ENCODE measurements at regions not wholly inside any gene's neighbourhood (a gene's known extent, or its start where the extent isn't known, plus 50 kb on each side); places are given as distances from the start of the nearest gene placed in this dataset.
A peak's percentile ranks its signal among the peaks of the same experiment; 100 is the strongest.

DNA sequence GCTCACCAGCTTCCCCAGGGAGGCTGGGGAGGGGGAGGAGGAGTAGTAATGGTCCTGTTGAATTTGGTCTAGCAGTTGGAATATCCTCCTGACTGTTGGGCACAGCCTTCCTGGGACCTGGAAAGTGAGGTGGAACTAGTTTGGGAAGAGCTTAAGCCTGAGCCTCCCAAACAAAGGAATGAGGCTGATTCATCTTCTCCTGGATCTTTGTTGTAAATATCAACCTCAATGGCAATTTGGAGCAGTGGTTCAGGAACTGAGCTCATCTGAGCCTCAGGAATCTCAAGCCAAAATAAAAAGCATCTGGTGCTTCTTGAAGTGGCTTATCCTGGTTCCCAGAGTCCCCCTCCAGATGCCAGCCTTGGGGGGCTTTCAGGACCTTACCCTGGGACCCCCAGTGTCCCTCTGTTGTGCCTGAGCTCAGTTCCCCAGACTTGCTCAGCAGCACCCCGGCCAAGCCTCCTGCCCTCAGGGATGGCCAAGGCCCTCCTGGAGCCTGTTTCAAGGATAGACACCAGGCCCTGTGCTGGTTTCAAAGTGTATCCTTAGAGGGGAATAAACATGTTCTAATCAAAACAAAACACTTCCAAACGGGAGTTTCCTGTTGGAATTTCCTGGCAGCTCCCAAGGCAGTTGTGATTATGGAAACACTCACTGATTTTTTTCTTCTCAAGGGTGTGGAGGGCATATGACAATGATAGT is 112.6 kb downstream of the DDX1 start:
- WGBS: 54% methylated on average over 2 of the region's 2 CpGs
- peak overlapping the region; percentile 21 to 60 (median 46) for H3K27ac ChIP-seq (replicated peaks in 1 of 4)
- intact Hi-C loops (cut with DNase I): no loop called here

DNA sequence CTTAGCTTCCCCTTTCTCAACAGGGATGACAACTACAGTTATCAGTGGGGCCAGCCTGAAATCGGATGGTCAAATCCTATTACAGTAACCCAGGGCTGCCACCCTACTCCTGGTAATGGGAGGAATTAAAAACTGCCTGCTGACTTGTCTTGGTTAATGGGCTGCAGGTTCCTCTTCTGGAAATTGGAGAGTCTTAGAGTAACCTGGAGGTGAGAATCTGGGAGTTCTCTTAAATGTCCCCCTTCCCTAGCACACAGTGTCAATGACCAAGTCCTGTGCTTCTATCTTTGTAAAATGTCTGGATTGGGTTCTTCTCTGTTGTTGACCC is 113.1 kb downstream of the DDX1 start:
- intact Hi-C loops (cut with DNase I): no loop called here
- WGBS: 67% methylated on average over 1 of the region's 1 CpG
- no peaks in the 10 kb centered on the region for H3K27me3 ChIP-seq
- H3K4me1 ChIP-seq: peaks cover 10 to 23% (median 20%) of the 10 kb centered on the region in 4 donors
- H3K9me3 ChIP-seq: no peaks in the 10 kb centered on the region
- peak overlapping the region in 1 of 4 donors; percentile 48 for H3K27ac ChIP-seq (replicated peaks in 1 of 4)
- no peak overlapping the region for H3K4me3 ChIP-seq
- H3K36me3 ChIP-seq: no peaks in the 10 kb centered on the region
- TF ChIP-seq EP300 (IDR thresholded peaks at IDR 0.05) (no peak), POLR2AphosphoS5 (IDR thresholded peaks at IDR 0.05) (no peak), POLR2A (IDR thresholded peaks at IDR 0.05; ENCODE audit: low read depth) (no peak)
- TF ChIP-seq, protein P1, sequence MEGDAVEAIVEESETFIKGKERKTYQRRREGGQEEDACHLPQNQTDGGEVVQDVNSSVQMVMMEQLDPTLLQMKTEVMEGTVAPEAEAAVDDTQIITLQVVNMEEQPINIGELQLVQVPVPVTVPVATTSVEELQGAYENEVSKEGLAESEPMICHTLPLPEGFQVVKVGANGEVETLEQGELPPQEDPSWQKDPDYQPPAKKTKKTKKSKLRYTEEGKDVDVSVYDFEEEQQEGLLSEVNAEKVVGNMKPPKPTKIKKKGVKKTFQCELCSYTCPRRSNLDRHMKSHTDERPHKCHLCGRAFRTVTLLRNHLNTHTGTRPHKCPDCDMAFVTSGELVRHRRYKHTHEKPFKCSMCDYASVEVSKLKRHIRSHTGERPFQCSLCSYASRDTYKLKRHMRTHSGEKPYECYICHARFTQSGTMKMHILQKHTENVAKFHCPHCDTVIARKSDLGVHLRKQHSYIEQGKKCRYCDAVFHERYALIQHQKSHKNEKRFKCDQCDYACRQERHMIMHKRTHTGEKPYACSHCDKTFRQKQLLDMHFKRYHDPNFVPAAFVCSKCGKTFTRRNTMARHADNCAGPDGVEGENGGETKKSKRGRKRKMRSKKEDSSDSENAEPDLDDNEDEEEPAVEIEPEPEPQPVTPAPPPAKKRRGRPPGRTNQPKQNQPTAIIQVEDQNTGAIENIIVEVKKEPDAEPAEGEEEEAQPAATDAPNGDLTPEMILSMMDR (IDR thresholded peaks at IDR 0.05): no peak
- no peak for DNase-seq (ENCODE audit: extremely low spot score)

More for the DNA sequence above, 112.6 kb downstream of the DDX1 start:
- H3K27me3 ChIP-seq: no peaks in the 10 kb centered on the region
- H3K4me3 ChIP-seq: no peak overlapping the region
- no peak for TF ChIP-seq EP300 (IDR thresholded peaks at IDR 0.05)
- TF ChIP-seq POLR2A (IDR thresholded peaks at IDR 0.05; ENCODE audit: low read depth): no peak
- TF ChIP-seq, protein P1 (IDR thresholded peaks at IDR 0.05): no peak
- TF ChIP-seq POLR2AphosphoS5 (IDR thresholded peaks at IDR 0.05): no peak
- no peaks in the 10 kb centered on the region for H3K9me3 ChIP-seq
- no peak for DNase-seq (ENCODE audit: extremely low spot score)
- peaks cover 10 to 22% (median 16%) of the 10 kb centered on the region in 4 donors for H3K4me1 ChIP-seq
- no peaks in the 10 kb centered on the region for H3K36me3 ChIP-seq

DNA sequence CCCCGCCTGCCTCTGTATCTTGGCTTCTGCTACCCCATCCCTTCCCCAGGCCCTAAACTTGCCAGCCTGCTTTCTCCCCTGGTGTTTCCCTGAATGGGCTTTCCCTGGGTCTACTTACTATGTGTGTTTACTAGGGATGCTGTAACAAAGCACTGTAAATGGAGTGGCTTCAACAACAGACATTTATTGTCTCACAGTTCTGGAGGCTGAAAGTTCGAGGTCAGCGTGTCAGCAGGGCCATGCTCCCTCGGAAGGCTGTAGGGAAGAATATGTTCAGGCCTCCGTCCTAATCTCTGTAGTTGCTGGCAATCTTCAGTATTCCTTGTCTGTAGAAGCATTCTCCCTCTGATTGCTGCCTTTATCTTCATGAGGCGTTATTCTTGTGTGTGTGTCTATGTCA is 113.6 kb downstream of the DDX1 start:
- no peaks in the 10 kb centered on the region for H3K36me3 ChIP-seq
- intact Hi-C loops (cut with DNase I): no loop called here
- H3K9me3 ChIP-seq: no peaks in the 10 kb centered on the region
- no peak for DNase-seq (ENCODE audit: extremely low spot score)
- 96% methylated on average over 6 of the region's 6 CpGs for WGBS
- H3K4me3 ChIP-seq: no peak overlapping the region
- H3K27ac ChIP-seq (replicated peaks in 1 of 4): no peak overlapping the region
- peaks cover 10 to 25% (median 21%) of the 10 kb centered on the region in 4 donors for H3K4me1 ChIP-seq
- H3K27me3 ChIP-seq: no peaks in the 10 kb centered on the region
- no peak for TF ChIP-seq POLR2AphosphoS5 (IDR thresholded peaks at IDR 0.05)
- TF ChIP-seq EP300 (IDR thresholded peaks at IDR 0.05): no peak
- TF ChIP-seq, protein P1 (IDR thresholded peaks at IDR 0.05): no peak
- no peak for TF ChIP-seq POLR2A (IDR thresholded peaks at IDR 0.05; ENCODE audit: low read depth)

DNA sequence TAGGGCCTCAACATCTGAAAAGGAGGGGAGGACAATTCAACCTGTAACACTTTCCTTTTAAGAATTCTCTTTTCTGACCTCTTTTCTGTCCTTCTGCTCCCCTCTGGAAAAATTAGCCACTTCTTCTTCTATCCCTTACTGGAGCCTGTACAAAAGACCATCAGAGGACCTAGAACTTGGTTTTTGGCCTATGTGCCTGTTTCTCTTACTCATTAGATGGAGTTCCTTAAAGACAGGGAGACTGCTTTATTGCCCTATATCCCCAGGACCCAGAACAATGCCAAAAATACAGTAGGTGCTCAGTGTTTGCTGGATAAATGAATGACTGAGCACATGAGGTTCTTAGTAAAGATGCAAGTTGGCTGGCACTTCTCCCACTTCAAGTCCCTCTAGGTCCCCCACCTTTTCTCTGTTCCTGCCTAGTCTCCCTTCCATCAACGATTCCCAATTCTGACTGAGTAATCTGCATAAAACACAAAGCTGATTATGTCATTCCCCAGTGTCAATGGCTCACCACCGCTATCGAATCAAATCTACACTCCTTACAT is 114.2 kb downstream of the DDX1 start:
- intact Hi-C loops (cut with DNase I): no loop called here
- no peaks in the 10 kb centered on the region for H3K36me3 ChIP-seq
- H3K4me3 ChIP-seq: no peak overlapping the region
- H3K27me3 ChIP-seq: no peaks in the 10 kb centered on the region
- TF ChIP-seq, protein P1 (IDR thresholded peaks at IDR 0.05): no peak
- no peak for TF ChIP-seq POLR2AphosphoS5 (IDR thresholded peaks at IDR 0.05)
- 78% methylated on average over 3 of the region's 3 CpGs for WGBS
- H3K27ac ChIP-seq (replicated peaks in 1 of 4): no peak overlapping the region
- peaks cover 10 to 25% (median 21%) of the 10 kb centered on the region in 4 donors for H3K4me1 ChIP-seq
- H3K9me3 ChIP-seq: no peaks in the 10 kb centered on the region
- no peak for DNase-seq (ENCODE audit: extremely low spot score)

DNA sequence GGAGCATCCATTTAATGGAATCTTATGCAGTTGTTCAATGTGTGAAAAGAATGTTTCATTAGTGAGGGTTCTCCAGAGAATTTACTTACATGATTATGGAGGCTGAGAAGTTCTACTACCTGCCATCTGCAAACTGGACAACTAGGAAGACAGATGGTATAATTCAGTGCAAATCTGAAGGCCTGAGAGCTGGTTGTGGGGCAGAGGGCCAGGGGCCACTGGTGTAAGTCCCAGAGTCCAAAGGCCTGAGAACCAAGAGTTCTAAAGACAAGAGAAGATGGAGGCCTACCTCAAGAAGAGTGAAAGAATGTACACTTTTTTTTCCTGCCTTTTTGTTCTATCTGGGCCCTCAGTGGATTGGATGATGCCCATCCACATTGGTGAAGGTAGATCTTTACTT is 114.8 kb downstream of the DDX1 start:
- no peaks in the 10 kb centered on the region for H3K9me3 ChIP-seq
- H3K36me3 ChIP-seq: no peaks in the 10 kb centered on the region
- no peak for DNase-seq (ENCODE audit: extremely low spot score)
- H3K27me3 ChIP-seq: no peaks in the 10 kb centered on the region
- intact Hi-C loops (cut with DNase I): no loop called here
- TF ChIP-seq POLR2A (IDR thresholded peaks at IDR 0.05; ENCODE audit: low read depth) (no peak), EP300 (IDR thresholded peaks at IDR 0.05) (no peak), POLR2AphosphoS5 (IDR thresholded peaks at IDR 0.05) (no peak)
- TF ChIP-seq, protein P1 (IDR thresholded peaks at IDR 0.05): no peak
- H3K27ac ChIP-seq (replicated peaks in 1 of 4): no peak overlapping the region
- H3K4me3 ChIP-seq: no peak overlapping the region
- peaks cover 10 to 25% (median 21%) of the 10 kb centered on the region in 4 donors for H3K4me1 ChIP-seq

Measured in esophagus muscularis mucosa (tissue), 4 donors.